ENCODE measurements at regions not wholly inside any gene's neighbourhood (a gene's known extent, or its start where the extent isn't known, plus 50 kb on each side); places are given as distances from the start of the nearest gene placed in this dataset.
"Not testable (repeated sequence)": the region's sequence is repeated elsewhere in the genome, so short reads cannot be mapped to it uniquely, and the experiment has no call there.

GRCh38 chr5:118293378-118293777 is 695.0 kb downstream of the DTWD2 start:
- no peak for TF ChIP-seq CTCF (conservative IDR thresholded peaks at IDR 0.05; ENCODE audit: low read length)
- no peak for TF ChIP-seq EZH2phosphoT487 (IDR thresholded peaks at IDR 0.05; ENCODE audit: borderline replicate concordance, low read depth, low read length)
- Histone ChIP-seq H3K9me2 (ENCODE audit: insufficient read depth, low read length) (no peaks in the 10 kb centered on the region), H3K27ac (ENCODE audit: low read depth, low read length, poor library complexity, severe bottlenecking) (no peak overlapping the region), H3K36me3 (ENCODE audit: insufficient read depth, low read length) (no peaks in the 10 kb centered on the region), H4K20me1 (ENCODE audit: insufficient read depth, low read length) (no peaks in the 10 kb centered on the region), H3K4me1 (ENCODE audit: insufficient read depth, low read length, poor library complexity, severe bottlenecking) (no peaks in the 10 kb centered on the region), H3K4me3 (ENCODE audit: low read depth, low read length, poor library complexity, severe bottlenecking) (no peak overlapping the region), H3K4me2 (ENCODE audit: low read length) (no peak overlapping the region), H2AFZ (ENCODE audit: low read length) (no peak overlapping the region), H3K9me3 (ENCODE audit: low read length) (no peaks in the 10 kb centered on the region), H3K79me2 (ENCODE audit: insufficient read depth, low read depth, low read length) (no peaks in the 10 kb centered on the region)
- no peak for DNase-seq (ENCODE audit: low spot score)
- POLR2A ChIA-PET: interaction anchor here (0.6 kb wide), 1 partner anchor 1722 kb away, joined by 3 read pairs; no protein-coding TSS in a partner anchor
- BruUV-seq (replicated peaks): no TSS peak
- intact Hi-C loops (cut with micrococcal nuclease; ENCODE audit: unreplicated experiment): no loop called here
- CTCF ChIA-PET (ENCODE audit: unreplicated experiment): no interaction called here

- H3K79me2 ChIP-seq (ENCODE audit: insufficient read depth, low read depth, low read length): no peaks in the 10 kb centered on the region
- DNase-seq (ENCODE audit: low spot score): no peak
- no TSS peak for BruUV-seq (replicated peaks)
- ChIA-PET CTCF (ENCODE audit: unreplicated experiment) (no interaction called here), POLR2A (interaction anchor here (1.8 kb wide), 1 partner anchor 9 kb away, joined by 3 read pairs; no protein-coding TSS in a partner anchor)
- no peaks in the 10 kb centered on the region for H3K9me2 ChIP-seq (ENCODE audit: insufficient read depth, low read length)
- H3K4me1 ChIP-seq (ENCODE audit: insufficient read depth, low read length, poor library complexity, severe bottlenecking): no peaks in the 10 kb centered on the region
- no peak overlapping the region for H3K4me3 ChIP-seq (ENCODE audit: low read depth, low read length, poor library complexity, severe bottlenecking)
- H2AFZ ChIP-seq (ENCODE audit: low read length): no peak overlapping the region
- TF ChIP-seq CTCF (conservative IDR thresholded peaks at IDR 0.05; ENCODE audit: low read length) (no peak), EZH2phosphoT487 (IDR thresholded peaks at IDR 0.05; ENCODE audit: borderline replicate concordance, low read depth, low read length) (no peak)
- no peaks in the 10 kb centered on the region for H4K20me1 ChIP-seq (ENCODE audit: insufficient read depth, low read length)
- H3K9me3 ChIP-seq (ENCODE audit: low read length): no peaks in the 10 kb centered on the region
- no peak overlapping the region for H3K4me2 ChIP-seq (ENCODE audit: low read length)
- no peaks in the 10 kb centered on the region for H3K36me3 ChIP-seq (ENCODE audit: insufficient read depth, low read length)
- intact Hi-C loops (cut with micrococcal nuclease; ENCODE audit: unreplicated experiment): no loop called here
- H3K27ac ChIP-seq (ENCODE audit: low read depth, low read length, poor library complexity, severe bottlenecking): no peak overlapping the region
Measured at GRCh38 chr5:118290204-118290603, 698.1 kb downstream of the DTWD2 start.

- H2AFZ ChIP-seq (ENCODE audit: low read length); H3K9me3 ChIP-seq (ENCODE audit: low read length); H3K79me2 ChIP-seq (ENCODE audit: insufficient read depth, low read depth, low read length); intact Hi-C loops (cut with micrococcal nuclease; ENCODE audit: unreplicated experiment); H3K36me3 ChIP-seq (ENCODE audit: insufficient read depth, low read length); H3K27ac ChIP-seq (ENCODE audit: low read depth, low read length, poor library complexity, severe bottlenecking); H4K20me1 ChIP-seq (ENCODE audit: insufficient read depth, low read length); H3K4me1 ChIP-seq (ENCODE audit: insufficient read depth, low read length, poor library complexity, severe bottlenecking); DNase-seq (ENCODE audit: low spot score); BruUV-seq (replicated peaks); H3K4me3 ChIP-seq (ENCODE audit: low read depth, low read length, poor library complexity, severe bottlenecking); H3K4me2 ChIP-seq (ENCODE audit: low read length); H3K9me2 ChIP-seq (ENCODE audit: insufficient read depth, low read length); CTCF ChIA-PET (ENCODE audit: unreplicated experiment): not testable (repeated sequence)
- POLR2A ChIA-PET: interaction anchor here (1.6 kb wide), 1 partner anchor 8 kb away, joined by 4 read pairs; no protein-coding TSS in a partner anchor
Measured at GRCh38 chr5:118284230-118284629, 704.1 kb downstream of the DTWD2 start.

- H3K27ac ChIP-seq (ENCODE audit: low read depth, low read length, poor library complexity, severe bottlenecking); H3K4me2 ChIP-seq (ENCODE audit: low read length); H4K20me1 ChIP-seq (ENCODE audit: insufficient read depth, low read length); POLR2A ChIA-PET; H3K9me3 ChIP-seq (ENCODE audit: low read length); H2AFZ ChIP-seq (ENCODE audit: low read length); CTCF ChIA-PET (ENCODE audit: unreplicated experiment); H3K9me2 ChIP-seq (ENCODE audit: insufficient read depth, low read length); H3K4me3 ChIP-seq (ENCODE audit: low read depth, low read length, poor library complexity, severe bottlenecking); DNase-seq (ENCODE audit: low spot score); intact Hi-C loops (cut with micrococcal nuclease; ENCODE audit: unreplicated experiment); H3K36me3 ChIP-seq (ENCODE audit: insufficient read depth, low read length); H3K79me2 ChIP-seq (ENCODE audit: insufficient read depth, low read depth, low read length); BruUV-seq (replicated peaks); H3K4me1 ChIP-seq (ENCODE audit: insufficient read depth, low read length, poor library complexity, severe bottlenecking): not testable (repeated sequence)
Measured at GRCh38 chr5:118282480-118283038, 705.8 kb downstream of the DTWD2 start.
